ENCODE measurements at regions not wholly inside any gene's neighbourhood (a gene's known extent, or its start where the extent isn't known, plus 50 kb on each side); places are given as distances from the start of the nearest gene placed in this dataset.

- ATAC-seq (ENCODE audit: insufficient read depth, low read depth) (no peak), DNase-seq (no peak)
- H3K4me3 ChIP-seq (ENCODE audit: low read depth in 1 of 2, low read length in 2 of 2), result no peak overlapping the region
- H3K79me2 ChIP-seq (ENCODE audit: insufficient read depth, low read length), result no peaks in the 10 kb centered on the region
- no peaks in the 10 kb centered on the region for H3K9me3 ChIP-seq (ENCODE audit: insufficient read depth, low read length, severe bottlenecking)
- H3K9ac ChIP-seq (ENCODE audit: low read depth, low read length), result no peak overlapping the region
- no peaks in the 10 kb centered on the region for H3K36me3 ChIP-seq (ENCODE audit: insufficient read depth, low read length)
- no peaks in the 10 kb centered on the region for H3K27me3 ChIP-seq (ENCODE audit: insufficient read depth, low read length, poor library complexity)
- H4K20me1 ChIP-seq (ENCODE audit: insufficient read depth, low read length), result no peaks in the 10 kb centered on the region
- no peak overlapping the region for H2AFZ ChIP-seq (ENCODE audit: low read depth, low read length)
- no peak overlapping the region for H3K27ac ChIP-seq (ENCODE audit: low read length)
- no peaks in the 10 kb centered on the region for H3K4me1 ChIP-seq (ENCODE audit: insufficient read depth, low read length)
- no peak overlapping the region for H3K4me2 ChIP-seq (ENCODE audit: insufficient read depth, low read length)
- no peak for TF ChIP-seq CTCF (IDR thresholded peaks at IDR 0.05; ENCODE audit: borderline replicate concordance, extremely low read depth, low read length, poor library complexity, severe bottlenecking)
- no peak for TF ChIP-seq EZH2 (IDR thresholded peaks at IDR 0.05; ENCODE audit: borderline replicate concordance, low read depth, low read length, severe bottlenecking)
Observed at GRCh38 chr5:58127255-58128220, 332.3 kb downstream of the PLK2 start.

- no peaks in the 10 kb centered on the region for H3K79me2 ChIP-seq (ENCODE audit: insufficient read depth, low read length)
- H3K27me3 ChIP-seq (ENCODE audit: insufficient read depth, low read length, poor library complexity), result no peaks in the 10 kb centered on the region
- ATAC-seq (ENCODE audit: insufficient read depth, low read depth) (no peak), DNase-seq (no peak)
- no peaks in the 10 kb centered on the region for H3K4me1 ChIP-seq (ENCODE audit: insufficient read depth, low read length)
- no peak for TF ChIP-seq CTCF (IDR thresholded peaks at IDR 0.05; ENCODE audit: borderline replicate concordance, extremely low read depth, low read length, poor library complexity, severe bottlenecking)
- no peak for TF ChIP-seq EZH2 (IDR thresholded peaks at IDR 0.05; ENCODE audit: borderline replicate concordance, low read depth, low read length, severe bottlenecking)
- H3K27ac ChIP-seq (ENCODE audit: low read length), result no peak overlapping the region
- no peaks in the 10 kb centered on the region for H4K20me1 ChIP-seq (ENCODE audit: insufficient read depth, low read length)
- no peak overlapping the region for H3K9ac ChIP-seq (ENCODE audit: low read depth, low read length)
- H3K4me3 ChIP-seq (ENCODE audit: low read depth in 1 of 2, low read length in 2 of 2), result no peak overlapping the region
- H3K36me3 ChIP-seq (ENCODE audit: insufficient read depth, low read length), result no peaks in the 10 kb centered on the region
- no peak overlapping the region for H3K4me2 ChIP-seq (ENCODE audit: insufficient read depth, low read length)
- H3K9me3 ChIP-seq (ENCODE audit: insufficient read depth, low read length, severe bottlenecking), result no peaks in the 10 kb centered on the region
- H2AFZ ChIP-seq (ENCODE audit: low read depth, low read length), result no peak overlapping the region
Observed at GRCh38 chr5:58123501-58123900, 336.4 kb downstream of the PLK2 start.

- no peaks in the 10 kb centered on the region for H3K79me2 ChIP-seq (ENCODE audit: insufficient read depth, low read length)
- DNase-seq (no peak), ATAC-seq (ENCODE audit: insufficient read depth, low read depth) (no peak)
- H3K27ac ChIP-seq (ENCODE audit: low read length), result no peak overlapping the region
- H3K9me3 ChIP-seq (ENCODE audit: insufficient read depth, low read length, severe bottlenecking), result no peaks in the 10 kb centered on the region
- no peaks in the 10 kb centered on the region for H3K4me1 ChIP-seq (ENCODE audit: insufficient read depth, low read length)
- no peak overlapping the region for H3K9ac ChIP-seq (ENCODE audit: low read depth, low read length)
- no peak for TF ChIP-seq EZH2 (IDR thresholded peaks at IDR 0.05; ENCODE audit: borderline replicate concordance, low read depth, low read length, severe bottlenecking)
- TF ChIP-seq CTCF (IDR thresholded peaks at IDR 0.05; ENCODE audit: borderline replicate concordance, extremely low read depth, low read length, poor library complexity, severe bottlenecking), result no peak
- H3K4me2 ChIP-seq (ENCODE audit: insufficient read depth, low read length), result no peak overlapping the region
- H2AFZ ChIP-seq (ENCODE audit: low read depth, low read length), result no peak overlapping the region
- peaks cover 2% of the 10 kb centered on the region for H3K27me3 ChIP-seq (ENCODE audit: insufficient read depth, low read length, poor library complexity)
- no peak overlapping the region for H3K4me3 ChIP-seq (ENCODE audit: low read depth in 1 of 2, low read length in 2 of 2)
- no peaks in the 10 kb centered on the region for H3K36me3 ChIP-seq (ENCODE audit: insufficient read depth, low read length)
- no peaks in the 10 kb centered on the region for H4K20me1 ChIP-seq (ENCODE audit: insufficient read depth, low read length)
Observed at GRCh38 chr5:58122848-58123392, 337.0 kb downstream of the PLK2 start.
